GM21717 (cell line): ENCODE measurements at regions not wholly inside any gene's neighbourhood (a gene's known extent, or its start where the extent isn't known, plus 50 kb on each side); places are given as distances from the start of the nearest gene placed in this dataset.
A peak's percentile ranks its signal among the peaks of the same experiment; 100 is the strongest.

Source experiments
- ATAC-seq: cut with Tn5 transposase; IDR thresholded peaks from one replicate; pipeline ENCODE4 v1.9.1; 2021; ENCODE audit warnings: mild to moderate bottlenecking, moderate library complexity; ENCODE audit not compliant: unreplicated experiment

DNA sequence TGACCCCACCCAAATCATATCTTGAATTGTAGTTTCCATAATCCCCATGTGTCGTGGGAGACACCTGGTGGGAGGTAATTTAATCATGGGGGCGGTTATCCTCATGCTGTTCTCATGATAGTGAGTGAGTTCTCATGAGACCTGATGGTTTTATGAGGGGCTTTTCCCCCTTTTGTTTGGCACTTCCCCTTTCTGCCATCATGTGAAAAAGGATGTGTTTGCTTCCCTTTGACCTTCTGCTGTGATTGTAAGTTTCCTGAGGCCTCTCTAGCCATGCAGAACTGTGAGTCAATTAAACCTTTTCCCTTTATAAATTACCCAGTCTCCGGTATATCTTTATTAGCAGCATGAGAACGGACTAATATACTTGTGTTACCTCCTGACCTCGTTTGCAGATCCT lies 156.6 kb upstream of the MTNR1B start:
- ATAC-seq = no peak

DNA sequence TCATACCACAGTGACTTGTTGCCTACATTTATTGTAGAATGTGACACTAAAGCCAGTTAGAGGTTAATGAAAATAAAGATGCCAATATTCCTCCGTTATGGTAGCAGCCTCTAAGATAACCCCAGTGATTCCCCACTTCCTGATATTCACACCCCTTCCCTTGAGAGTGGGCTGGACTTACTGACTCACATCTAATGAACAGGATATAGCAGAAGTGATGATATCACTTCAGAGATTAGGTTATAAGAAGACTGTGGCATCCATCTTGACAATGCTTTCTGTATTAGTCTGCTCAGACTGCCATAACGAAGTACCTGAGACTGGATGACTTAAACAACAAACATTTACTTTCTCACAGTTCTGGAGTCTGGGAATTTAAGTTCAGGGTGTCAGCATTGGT lies 149.6 kb upstream of the MTNR1B start:
- no peak for ATAC-seq

DNA sequence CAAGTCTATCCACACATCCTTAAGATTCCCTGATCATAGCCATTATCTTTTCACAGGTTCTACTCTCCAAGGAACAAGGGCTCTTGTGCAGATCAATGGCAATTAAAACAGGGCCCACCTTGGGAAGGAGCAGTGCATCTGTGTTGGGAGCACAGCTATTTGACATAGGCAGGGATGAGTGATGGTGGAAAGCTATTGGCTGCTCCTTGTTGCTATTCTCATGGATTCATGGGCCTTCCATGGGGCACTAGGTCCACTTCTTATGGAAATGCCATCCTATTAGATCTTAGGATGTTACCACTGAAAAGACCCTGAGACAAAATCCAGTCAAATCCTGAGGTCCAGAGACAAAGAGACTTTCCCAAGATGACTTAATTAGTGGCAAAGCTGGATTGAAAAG lies 148.6 kb upstream of the MTNR1B start:
- ATAC-seq = no peak

DNA sequence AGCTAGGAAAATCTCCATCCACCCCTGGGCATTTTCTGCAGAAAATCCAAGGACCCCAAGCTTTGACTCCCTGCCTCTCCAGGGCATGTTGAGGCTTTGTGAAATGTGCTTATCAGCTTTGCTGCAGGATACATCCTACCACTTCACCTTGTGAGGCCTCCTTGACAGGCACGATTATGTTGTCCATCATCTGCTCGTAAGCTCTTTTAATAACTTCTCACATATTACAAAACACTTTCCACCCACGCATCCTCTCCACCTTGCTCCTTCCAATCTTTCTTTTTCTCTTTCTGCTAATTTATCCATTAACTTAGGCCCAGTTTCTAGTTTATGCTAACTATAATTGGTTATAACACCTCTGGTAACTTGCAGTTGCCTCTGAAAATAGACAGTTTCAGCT lies 147.0 kb upstream of the MTNR1B start:
- ATAC-seq = no peak

DNA sequence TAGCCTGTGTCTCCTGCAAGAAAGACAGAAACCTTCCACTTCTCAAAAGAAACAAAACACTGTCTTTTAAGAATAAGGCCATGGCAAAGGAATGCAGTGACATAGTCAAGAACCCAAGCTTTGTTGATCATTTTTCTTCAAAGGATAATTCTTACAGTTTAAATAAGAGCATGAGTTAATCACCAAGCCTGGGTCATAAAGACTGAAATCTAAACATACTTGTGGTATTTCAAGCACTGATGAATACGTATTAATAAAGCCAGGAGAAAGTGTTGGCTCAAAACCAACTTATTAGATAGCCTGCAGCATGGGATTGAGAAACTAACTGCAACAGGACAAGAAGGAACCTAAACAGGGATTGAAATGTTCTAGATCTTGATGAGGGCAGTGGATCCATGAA lies 143.3 kb upstream of the MTNR1B start:
- no peak for ATAC-seq

DNA sequence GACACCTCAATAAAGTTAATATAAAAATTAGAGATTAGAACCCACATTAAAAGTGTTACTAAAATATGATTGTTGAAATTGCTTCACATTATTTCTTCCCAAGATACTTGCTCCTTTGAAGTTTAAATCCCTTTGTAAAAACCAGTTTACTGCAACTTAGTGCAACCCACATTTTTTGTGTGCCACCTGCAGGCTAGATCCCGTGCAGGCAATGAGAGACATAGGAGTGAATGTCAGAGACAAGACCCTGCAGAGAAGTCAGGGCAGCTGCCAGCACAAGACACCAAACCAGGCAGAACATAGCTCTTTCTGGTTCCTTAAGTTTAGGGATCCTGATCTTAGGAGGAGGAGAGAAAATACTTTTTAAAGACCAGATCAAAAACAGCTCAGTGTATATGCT lies 142.8 kb upstream of the MTNR1B start:
- no peak for ATAC-seq

DNA sequence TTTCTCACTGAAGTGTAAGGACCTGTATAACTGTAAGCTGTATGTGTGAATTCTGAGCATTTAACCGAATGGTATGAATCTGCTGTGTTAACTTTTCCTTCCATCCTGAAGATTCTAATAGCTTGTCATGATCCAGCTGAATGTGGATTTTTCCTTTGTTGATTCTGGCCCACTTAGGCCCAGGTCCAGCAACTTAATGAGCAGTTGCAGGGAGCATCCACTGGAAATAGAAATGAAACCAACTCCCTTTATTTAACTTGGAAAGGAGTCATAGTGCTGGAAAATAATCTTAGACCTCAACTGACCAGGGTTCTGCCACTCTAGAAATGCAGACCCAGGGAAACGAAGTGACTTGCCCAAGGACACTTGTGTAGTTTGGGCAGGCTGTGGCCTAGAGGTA lies 142.3 kb upstream of the MTNR1B start:
- no peak for ATAC-seq

DNA sequence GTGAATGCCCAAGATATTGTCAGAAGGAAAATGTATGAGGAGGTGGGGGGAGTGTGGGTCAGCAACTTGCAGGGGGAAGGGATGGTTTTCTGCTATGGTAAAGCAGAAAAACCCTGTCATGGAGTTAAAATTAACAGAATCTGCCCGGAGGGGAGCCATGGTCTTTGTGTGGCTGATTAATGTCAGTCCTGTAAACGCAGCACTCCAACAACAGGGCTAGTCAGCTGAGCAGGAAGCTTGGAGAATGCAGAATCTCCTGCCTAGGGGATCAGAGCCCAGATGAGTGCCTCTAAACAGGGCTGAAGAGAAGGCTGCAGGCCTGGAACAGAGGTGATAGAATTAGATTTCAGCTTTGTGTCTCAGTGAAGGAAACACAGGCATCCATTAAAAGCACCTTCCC lies 140.9 kb upstream of the MTNR1B start:
- no peak for ATAC-seq

DNA sequence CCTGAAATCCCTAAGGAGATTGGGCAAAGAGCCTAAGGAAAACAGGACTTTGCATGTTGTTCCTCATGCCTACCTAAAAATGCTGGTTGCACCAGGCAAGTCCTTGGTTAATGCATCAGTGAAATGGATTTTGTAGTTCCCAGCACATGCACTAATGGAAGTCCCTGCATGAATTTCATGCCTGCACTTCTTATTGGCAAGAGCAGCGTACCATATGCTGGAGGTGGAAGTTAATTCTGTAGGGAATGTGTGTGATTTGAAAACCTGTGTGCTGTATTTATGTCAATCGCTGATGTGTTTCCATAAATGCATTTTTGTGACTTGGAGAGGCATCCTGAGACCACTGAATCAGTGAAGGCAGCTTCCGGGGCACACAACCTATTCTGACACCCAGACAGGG lies 140.3 kb upstream of the MTNR1B start:
- no peak for ATAC-seq

DNA sequence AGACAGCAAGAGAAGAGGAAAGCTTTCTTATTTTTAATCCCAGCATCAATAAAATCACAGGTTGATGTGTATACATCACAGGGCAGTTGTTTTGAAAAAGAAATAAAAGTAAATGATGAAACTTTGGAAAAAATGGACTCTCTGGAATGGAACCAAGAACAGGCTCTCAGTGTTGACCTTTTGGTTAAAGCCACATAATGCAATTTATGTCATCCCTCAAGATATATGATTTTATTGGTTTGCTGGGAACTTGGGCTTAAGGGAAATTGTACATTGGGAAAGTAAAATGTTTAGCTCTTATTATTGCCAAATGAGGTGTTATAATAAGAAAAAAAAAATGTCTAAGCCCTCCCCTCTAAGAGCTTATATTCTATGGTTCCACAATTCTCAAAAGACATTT lies 139.8 kb upstream of the MTNR1B start:
- ATAC-seq = no peak

DNA sequence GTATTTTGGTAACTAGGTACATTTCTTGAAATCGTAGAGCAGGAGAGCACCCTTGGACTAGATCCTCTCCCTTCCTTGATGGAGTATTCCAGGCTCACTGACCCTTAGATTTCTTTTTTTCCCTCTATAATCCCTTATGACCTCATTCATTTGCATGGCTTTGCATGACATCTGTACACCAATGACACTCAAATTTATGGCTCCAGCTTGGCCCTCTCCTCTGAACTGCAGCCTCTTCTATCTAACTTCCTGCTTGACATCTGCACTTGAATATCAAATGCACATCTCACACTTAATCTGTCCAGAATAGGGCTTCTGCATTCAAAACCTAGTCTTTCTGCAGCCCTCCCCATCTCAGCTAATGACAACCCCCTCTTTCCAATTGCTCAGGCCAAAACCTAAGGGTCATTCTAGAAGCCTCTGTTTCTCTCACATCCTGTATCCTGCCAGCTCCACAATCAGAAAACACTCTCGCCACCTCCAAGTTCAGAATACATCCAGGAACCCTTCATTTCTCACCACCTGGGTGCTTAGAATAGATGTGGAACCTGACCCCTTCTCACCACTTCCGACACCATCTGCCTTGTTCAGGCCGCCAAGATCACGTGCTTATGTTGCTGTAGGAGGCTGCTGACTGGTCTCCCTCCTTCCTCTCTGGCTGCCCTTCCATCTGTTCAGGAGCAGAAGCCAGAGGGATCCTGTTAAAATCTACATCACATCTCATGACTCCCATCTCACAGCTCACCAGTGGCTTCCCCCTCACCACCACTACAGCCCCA lies 138.9 kb upstream of the MTNR1B start:
- peak; percentile 76 for ATAC-seq

DNA sequence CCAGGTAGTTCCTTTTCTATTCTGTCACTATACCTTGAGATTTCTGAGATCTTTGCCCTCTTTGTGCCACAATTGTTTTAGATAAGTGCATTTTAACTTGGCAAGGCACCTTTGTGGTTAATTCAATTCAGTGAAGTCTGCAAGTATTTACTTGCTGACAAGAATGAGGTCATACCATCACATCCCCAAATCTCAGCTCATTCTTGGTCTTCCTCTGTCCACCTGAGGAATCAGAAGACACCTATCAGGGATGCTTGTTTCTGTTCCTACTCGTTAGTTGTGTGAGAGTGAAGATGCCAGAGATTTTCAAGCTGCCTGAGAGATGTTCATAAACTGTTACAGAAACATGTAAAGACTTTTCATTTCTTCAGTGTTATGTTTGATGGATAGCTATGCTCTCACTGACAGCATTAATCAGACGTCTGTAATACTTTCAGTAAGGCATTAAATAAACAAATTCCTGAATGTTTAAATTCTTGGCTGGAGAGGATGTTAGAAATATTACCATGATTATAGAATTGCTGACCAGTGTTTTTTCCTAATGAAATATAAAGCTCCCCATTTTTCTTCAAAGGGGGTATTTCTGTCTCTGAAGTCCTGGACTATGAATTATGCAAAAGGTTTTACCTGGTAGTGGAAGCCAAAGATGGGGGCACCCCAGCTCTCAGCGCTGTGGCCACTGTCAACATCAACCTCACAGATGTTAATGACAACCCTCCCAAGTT lies 135.0 kb upstream of the MTNR1B start:
- no peak for ATAC-seq

DNA sequence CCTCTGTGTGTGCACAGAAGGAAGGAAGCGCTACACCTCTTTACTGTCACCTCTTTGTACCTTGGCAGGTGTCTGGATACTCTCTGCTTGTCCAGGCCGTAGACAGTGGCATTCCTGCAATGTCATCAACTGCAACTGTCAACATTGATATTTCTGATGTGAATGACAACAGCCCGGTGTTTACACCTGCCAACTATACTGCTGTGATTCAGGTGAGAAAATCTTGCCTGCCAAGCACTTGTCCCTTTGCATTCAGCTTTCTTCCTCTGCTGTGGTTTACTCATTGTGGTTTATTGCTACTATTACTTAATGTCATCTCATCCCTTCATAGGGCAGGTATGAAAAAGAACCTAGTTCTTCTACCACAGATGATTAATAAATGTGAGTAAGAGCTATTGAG lies 131.9 kb upstream of the MTNR1B start:
- no peak for ATAC-seq

DNA sequence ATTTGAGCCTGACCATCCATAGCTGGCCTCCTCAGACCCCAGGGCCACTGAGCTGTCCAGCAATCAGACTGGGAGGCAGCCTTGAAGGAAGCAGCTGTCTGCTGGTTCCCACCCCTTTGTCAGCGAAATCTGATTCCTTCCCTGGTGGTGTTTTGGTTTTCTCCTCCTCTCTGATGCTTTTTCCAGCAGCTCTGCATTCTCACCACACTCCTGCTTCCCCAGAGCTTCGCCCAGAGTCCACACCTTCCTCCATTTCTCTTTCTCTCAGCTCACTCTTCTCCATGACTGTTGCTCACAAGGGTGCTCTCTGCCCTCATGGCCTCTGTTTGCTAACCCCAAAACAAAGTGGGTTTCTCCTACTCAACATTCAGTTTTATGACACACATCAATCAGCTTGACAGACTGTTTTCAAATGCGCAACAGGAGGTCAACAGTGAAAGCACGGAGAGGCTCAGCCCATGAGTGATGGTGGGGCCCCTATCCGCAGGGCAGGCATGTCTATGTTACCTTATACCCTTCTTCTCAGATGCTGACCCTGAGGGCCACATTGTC lies 130.6 kb upstream of the MTNR1B start:
- no peak for ATAC-seq

DNA sequence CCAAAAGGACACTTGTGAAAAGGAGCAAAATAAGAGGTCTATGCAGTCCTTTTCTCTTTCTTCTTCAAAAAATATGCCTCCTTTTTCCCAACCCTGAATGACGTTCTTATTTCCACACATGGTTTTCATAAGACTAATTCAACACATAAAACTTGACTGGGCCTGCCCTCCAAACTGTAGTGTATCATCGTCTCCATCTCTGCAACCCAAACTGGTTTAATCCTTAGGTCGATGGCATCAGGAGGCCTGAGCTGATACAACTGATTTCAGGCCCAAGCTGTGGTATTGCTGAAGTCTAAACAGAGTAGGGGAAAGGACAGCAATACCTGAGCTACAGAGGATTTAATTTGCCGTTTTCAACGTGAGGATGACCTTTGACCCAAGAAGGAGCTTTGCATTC lies 130.0 kb upstream of the MTNR1B start:
- no peak for ATAC-seq

DNA sequence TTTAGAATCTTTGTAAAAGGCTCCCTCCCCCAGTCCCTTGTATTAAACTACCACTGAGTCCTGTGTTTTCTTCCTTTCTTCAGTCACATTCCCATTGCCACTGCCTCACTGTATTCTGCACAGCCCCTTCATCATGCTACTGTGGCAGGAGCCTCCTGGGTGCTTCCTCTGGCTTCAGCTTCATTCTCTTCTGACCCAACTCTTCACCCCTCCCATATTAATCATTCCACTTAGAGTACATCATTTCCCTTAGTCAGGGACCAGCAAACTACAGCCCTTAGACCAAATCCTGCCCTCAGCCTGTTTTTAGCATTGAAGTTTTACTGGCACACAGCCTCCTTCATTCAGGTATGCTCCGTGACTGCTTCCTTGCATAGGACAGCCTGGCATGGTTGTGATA lies 127.7 kb upstream of the MTNR1B start:
- ATAC-seq = no peak

DNA sequence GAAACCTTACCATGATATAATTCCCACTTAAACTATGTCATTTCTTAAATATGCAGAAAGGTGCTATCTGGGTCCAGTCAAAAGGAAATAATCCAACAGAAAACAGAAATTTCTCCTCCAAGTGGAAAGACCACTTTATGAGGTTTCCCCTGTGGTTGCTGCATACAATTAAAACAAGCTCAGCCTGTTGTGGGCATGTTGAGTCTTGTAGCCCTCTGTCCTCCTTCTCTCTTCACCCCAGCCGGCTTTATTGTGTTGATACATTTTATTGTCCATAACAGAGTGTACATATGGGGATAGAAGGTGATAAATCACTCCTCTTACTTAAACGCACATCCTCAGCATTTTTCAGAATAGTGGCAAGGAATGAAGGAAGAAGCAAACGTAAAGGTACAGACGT lies 126.0 kb upstream of the MTNR1B start:
- ATAC-seq = no peak

DNA sequence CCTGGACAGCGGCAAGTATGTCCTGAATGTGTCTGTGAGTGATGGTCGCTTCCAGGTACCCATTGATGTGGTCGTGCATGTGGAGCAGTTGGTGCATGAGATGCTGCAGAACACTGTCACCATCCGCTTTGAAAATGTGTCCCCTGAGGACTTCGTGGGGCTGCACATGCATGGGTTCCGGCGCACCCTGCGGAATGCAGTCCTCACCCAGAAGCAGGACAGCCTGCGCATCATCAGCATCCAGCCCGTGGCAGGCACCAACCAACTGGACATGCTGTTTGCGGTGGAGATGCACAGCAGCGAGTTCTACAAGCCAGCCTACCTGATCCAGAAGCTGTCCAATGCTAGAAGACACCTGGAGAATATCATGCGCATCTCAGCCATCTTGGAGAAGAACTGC lies 125.3 kb upstream of the MTNR1B start:
- no peak for ATAC-seq

DNA sequence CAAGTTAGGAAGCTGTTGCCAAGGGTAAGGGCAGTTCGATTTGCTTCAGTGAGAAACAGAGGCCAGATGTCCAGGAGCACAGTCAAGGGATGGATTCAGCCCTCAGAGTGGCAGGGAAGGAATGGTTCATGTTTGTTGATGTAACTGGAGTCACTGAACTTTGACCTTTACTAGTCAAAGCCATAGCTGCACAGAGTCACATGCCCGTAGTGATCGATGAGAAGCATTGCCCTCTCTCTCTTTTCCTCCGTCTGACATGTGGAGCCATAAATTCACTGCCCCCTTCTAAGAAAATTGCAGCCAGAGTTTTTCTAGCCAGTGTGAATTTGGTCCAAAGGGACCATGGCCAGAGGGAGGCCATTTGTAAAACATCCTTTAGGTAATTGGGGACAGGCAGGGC lies 124.1 kb upstream of the MTNR1B start:
- no peak for ATAC-seq

DNA sequence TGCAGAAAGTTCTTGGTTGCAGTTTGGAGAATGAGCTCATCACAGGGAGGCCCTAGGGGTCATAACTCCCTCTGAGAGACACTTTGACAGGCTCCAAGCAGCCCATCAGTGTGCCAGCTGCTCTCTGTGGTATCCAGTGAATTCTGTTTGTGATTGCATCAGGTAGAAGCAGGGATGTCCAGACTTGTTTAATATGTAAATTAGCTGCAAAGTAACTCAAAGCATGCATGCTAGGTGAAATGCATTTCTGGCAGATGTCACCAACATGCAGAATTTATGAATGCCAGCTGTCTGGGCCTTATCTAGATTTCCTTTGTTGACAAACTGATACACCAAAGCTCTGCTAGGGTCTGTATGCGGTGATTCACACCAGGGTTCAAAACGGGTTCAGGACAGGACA lies 123.6 kb upstream of the MTNR1B start:
- ATAC-seq = no peak

DNA sequence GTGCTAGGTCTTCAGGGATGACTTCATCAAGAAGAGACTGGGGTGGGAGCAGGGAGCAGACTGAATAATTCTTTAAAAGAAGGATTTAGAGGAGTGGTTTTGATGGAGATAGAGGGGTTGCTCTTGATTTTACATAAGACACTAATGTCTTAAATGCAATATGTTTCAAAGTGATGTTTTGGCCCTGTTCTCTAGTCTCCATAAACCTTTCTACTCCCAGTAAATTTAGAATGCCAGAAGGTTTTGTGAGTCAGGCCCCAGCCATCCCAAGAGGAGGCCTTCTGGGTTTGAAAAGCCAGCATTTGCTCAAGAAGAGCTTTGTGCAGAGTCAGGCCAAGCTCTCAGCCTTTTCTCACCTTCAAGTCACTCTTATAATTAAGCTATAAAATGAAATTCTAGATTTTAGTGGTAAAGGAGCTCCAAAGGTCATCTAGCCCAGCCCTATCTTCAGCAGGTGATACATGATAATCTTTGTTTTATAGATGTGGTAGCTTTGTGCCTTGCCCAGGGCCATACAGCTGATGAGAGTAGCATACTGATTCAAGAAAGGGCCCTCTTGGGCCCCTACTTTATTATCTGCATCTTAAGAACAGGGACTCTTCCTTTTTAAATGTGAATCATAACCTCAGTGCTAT lies 122.8 kb upstream of the MTNR1B start:
- ATAC-seq = no peak

DNA sequence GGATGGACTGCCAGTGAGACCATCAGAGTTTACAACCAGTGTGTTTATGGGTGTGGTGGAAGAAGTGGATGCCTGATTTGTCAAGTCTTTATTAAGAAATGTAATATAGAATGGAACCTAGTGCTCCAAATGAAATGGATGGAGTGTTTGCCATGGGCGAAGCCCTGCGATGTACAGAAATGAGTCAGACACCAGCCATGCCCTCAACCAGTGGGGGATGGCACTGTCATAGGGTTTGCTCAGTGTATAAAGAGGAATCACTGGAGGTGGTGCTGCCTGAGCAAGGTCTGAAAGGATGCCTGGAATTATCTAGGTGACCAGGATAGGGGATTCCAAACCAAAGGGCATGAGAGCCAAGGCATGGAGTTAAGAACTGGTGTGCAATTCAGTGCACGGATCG lies 120.9 kb upstream of the MTNR1B start:
- ATAC-seq = no peak
